ENCODE measurements at regions not wholly inside any gene's neighbourhood (a gene's known extent, or its start where the extent isn't known, plus 50 kb on each side); places are given as distances from the start of the nearest gene placed in this dataset.
"Not testable (repeated sequence)": the region's sequence is repeated elsewhere in the genome, so short reads cannot be mapped to it uniquely, and the experiment has no call there.

GRCh38 chr4:74505355-74505978 is 60.5 kb downstream of the AREG start:
- DNase-seq, result not testable (repeated sequence)

GRCh38 chr4:74509363-74509762 is 64.4 kb downstream of the AREG start:
- not testable (repeated sequence) for DNase-seq

GRCh38 chr4:74516303-74516702 is 71.4 kb downstream of the AREG start:
- DNase-seq, result no peak

DNA sequence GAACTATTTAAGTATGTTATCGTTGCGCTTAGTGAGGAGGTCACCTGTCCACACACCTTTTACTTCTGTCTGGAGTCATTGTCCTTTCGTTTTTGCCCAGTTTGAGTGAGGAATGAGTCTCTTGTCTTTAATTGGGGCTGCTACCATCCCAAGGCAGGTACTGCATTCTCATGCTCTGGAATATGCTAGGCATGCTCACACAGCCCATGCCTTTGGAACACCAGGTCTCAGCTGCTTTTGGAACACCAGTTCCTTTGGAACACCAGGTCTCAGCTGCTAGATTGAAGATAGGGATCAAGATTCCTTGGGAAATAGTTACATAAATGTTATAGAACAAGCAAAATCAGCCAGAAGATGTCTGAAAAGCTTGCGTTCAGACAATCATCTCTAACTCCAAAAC is 73.1 kb downstream of the AREG start:
- DNase-seq, result no peak

DNA sequence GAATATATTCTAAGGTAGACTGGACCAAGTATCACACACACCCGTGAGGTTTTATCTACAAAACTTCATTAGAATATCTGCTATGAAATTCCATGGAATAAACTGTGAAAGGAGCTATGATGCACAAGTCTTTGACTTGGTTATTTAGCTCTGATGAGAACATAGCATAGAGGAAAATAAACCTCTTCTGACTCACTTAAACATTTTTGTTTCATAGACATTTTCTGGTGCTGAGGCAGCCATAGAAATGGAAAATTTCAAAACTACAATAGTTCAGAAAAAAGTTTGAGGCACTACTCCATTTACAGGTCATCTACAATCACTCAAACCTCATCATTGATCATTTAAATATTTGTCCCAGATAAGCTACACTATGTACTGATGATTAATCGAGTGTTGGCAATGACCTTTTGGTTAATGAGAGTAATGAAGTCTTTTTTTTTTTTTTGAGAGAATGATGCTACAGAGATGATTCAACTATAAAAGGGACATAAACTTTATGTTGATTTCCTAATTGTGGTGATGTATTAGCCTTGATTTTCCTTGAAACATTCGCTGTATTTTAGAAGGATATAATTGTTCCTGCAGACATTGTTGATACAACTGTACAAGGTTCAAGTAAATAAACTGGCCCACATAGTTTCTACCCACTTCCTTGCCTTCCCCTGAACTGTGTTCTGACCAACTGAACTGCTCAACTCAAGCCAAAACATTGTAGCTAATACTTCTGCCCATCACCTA is 77.5 kb downstream of the AREG start:
- no peak for DNase-seq

DNA sequence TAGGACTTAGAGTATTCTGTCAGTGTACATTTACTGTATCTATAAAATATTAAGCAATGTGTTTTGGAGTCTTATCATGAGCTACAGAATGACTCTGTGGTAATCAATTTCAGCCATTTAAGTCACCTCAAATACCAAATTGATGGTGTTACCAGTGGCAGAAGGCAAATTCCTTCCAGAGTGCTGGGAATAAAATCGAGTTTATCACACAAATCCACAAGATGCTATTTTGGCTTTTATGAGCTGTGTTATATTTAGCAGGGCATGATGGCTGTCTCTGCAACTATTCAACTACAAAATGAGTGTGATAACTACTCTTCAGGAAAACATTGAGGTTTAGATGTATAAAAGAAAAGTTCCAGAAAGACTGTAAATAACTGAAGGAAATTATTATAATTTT is 78.2 kb downstream of the AREG start:
- DNase-seq, result no peak

DNA sequence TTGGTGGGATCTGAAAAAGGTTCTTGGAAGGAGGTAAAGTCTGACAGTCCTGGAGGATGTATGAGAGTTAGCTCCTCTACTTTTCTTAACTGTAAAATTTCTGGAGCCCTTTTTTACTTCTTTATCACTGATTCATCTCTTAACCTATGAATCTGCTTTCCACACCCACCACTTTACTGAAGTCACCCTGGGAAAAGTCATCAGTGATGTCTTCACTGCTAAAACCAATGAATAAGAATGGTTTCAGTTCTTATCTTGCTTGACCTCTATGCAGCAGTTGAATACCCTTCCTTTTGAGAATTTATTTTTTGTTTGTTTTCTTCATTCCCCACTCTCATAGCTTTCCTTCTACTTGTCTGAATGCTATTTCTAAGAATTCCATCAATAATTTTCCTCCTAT is 80.0 kb downstream of the AREG start:
- no peak for DNase-seq

DNA sequence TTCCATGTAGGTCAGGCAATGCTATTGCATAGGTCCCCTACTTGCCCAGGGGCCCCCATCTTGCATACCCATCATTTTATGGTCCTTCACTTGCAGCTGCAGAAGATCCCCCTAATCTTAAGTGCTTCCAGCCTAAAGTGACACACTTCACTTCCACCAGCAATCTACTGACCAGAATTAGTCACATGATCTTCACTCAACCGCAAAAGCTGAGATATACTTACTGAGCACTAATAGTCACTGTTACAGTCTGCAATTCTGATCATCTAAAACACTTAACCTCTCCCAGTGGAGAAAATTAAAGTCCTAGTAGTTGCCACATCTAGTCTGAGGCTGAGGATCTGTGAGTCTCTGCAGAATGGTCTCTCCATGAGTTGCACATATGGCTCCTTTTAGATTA is 82.1 kb downstream of the AREG start:
- no peak for DNase-seq

GRCh38 chr4:74528178-74528577 is 83.2 kb downstream of the AREG start:
- no peak for DNase-seq

DNA sequence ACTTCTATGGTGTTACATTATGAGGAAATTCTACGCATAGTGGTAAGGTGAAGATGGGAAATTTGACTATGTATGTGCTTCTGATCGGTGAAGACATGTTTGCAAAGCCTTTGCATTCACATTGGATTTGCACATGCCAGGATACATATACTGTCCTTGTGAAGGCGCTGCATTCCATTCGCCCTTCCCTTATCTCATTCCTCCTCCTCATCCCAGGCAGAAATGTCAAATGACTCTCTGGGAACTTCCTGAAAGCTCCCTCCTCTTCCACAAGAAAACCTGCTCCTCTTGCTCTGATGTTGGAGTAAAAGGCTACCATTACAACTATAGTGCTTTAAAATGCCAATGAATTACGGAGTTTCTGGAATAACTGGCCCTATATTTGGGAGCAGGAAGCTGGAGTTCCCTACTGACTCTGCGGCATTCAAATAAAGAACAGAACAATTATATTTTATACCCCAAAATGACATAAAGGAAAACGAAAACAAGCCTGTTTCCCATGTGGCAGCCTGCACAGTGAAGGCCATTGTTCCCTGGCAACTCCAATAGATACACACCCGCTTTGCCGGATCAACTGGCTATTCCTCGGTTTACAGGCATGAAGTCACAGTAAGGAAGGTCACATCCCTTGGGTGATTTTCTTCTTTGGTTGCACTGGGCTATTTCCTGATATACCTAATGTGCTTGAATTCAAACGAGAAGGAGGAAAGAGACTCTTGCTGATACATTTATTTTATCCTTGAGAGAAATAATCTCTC is 84.5 kb downstream of the AREG start:
- no peak for DNase-seq

DNA sequence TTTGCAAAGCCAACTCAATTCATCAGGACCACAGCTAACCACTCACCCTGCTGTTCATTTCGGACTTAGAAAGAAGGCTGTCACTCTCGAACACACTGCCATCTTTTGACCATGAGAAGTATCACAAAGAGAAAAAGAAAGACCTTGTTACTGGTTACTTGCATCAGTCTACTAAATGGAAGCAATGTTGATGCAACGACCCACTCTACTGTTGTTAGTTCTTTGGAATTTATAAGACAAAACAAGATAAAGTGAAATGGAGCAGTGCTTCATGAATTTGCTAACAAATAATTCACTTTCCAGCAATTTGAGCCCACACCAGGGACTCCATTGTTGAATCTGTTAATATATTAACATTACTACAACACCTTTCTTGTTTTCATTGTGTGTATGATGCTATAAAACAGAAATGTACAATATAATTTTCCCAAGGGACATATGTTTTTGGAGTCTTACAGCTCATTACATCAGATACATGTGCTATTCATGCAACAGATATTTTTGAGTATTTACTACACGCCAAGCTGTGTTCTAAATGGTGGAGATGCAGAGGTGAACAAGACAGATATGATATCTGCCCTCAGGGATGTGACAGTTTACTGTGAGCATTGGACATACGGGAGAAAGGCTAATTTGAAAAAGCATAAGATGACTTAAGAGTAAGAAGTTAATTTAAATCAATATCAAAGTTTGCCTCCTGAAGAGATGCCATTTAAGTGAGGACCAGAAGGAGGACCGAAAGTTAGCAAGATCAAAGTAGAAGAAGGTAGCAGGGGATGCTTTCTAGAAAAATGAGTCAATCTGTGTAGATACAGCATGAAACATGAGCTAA is 87.2 kb downstream of the AREG start:
- DNase-seq, result peak; percentile 42

- DNase-seq, result no peak
Measured at GRCh38 chr4:74534121-74534520, 89.2 kb downstream of the AREG start.

- no peak for DNase-seq
Measured at GRCh38 chr4:74534936-74535335, 90.0 kb downstream of the AREG start.

GRCh38 chr4:74535512-74535911 is 90.6 kb downstream of the AREG start:
- DNase-seq, result no peak

GRCh38 chr4:74536557-74536956 is 91.6 kb downstream of the AREG start:
- DNase-seq, result no peak

DNA sequence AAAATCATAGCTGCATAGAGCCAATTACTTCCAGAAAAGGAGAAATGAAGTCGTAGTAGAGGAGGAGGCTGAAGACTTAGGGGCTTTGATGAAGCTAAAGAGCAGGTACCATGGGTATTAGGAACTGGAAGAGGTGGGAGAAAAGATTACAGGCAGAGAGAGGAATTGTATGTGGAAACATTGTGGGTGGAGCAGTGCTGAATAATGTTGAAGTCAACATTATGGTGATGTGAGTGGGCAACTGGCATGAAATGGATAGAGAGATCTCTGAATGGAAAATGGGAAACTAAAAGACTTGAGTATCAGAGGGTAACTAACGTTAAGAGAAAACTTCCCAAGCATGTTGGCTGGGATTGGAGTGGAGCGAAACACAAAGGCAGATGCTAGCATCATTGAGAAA is 92.5 kb downstream of the AREG start:
- no peak for DNase-seq

GRCh38 chr4:74539044-74539790 is 94.3 kb downstream of the AREG start:
- DNase-seq, result no peak

DNA sequence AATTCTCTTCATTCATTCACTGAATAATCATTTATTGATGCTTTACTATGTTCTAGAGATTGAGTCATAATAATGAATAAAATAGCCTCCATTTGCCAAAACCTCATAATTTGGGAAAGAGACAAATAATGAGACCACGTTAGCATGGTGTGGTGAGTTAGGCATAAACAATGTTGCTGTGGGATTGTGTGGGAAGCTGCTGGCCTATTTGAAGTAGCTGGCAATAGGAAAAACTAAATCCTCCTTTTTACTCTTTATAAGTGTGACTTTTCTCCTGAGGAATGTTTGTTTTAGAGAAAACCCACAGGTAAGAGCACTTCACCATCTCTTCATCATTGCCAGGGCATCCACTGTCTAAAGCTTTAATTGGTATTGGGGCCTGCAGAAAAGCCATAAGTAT is 95.3 kb downstream of the AREG start:
- DNase-seq, result no peak

- DNase-seq, result peak; percentile 1
Measured at GRCh38 chr4:74541667-74542066, 96.7 kb downstream of the AREG start.

DNA sequence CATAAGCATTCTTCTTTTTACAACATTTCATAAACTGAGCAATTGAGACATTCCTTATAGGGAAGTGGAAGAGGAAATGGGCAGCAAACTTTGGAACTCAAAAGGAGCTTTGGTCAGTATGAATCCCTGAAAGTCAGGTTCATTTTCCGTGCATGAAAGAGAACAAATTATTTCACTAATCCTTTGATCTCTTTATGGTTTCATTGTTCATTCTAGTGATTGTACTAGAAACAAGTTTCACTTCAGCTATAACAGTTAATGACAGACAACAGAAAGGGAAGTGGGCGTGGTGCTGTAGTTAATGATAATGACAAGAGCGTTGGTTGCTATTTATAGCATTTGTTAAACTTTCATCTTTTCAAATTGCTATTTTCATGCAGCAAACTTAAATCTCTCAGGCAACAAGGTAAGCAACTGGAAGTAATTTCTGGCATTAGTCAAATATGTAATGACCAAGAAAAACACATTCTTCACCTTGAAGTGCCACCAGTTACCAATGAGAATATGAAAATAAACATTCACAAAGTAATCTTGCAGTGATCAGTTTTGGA is 98.4 kb downstream of the AREG start:
- no peak for DNase-seq

DNA sequence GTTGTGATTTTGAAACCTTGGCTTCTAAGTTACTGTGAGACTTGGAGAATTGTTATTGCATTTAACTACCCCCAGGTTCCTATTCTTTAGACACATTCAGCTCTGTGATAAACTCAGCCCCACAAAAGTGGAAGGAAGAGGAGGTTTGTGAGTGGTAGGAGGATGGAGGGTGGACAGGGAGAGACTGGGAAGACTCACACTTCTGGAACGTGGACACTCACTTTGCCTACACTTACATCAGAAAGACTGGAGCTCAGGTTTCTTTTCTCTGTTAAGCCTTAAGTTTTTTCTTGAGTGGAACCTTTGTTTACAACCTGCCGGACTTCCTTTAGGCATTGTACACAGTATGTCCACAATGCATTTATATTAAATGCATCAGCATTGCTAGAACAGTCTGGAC is 99.0 kb downstream of the AREG start:
- no peak for DNase-seq
